Thyroid gland (tissue), 4 donors: ENCODE measurements at regions not wholly inside any gene's neighbourhood (a gene's known extent, or its start where the extent isn't known, plus 50 kb on each side); places are given as distances from the start of the nearest gene placed in this dataset.

Experiments used
- POLR2A ChIP-seq, 2 donors: fragments of 450-650 bp; IDR thresholded peaks; one replicate each; pipeline ENCODE4 v1.6.1; 2017; ENCODE audit warnings: antibody characterized with exemption in 2 of 2, mild to moderate bottlenecking in 2 of 2, moderate library complexity in 1 of 2
- TF ChIP-seq, protein P1 (sequence below), 6 experiments: fragments of 200-600 bp in 3 of 6; fragments of 450-650 bp in 3 of 6; sonication (generic) in 3 of 6; IDR thresholded peaks; one replicate each; pipeline ENCODE4 v1.5.1; 2016 to 2019; ENCODE audit warnings: antibody characterized with exemption in 6 of 6, mild to moderate bottlenecking in 2 of 6, inconsistent platforms in 1 of 6, moderate library complexity in 1 of 6

DNA sequence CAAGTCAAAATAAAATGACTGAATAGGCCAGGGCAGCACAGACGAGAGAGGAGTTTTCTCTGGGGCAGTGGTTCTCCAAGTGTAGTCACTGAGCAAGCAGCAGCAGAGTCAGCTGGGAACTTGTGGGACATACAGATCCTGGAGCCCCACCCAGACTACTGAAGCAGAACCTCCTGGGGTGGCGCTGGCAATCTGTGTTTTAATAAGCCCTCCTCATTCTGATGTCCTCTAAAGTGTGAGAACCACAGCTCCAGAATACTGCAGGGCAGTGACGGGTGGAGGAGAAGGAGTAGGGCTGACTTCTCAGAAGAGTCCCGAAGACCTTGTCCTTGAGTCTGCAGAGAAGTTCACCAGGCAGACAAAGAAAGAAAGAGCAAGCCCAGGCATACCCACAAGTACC, 251.3 kb upstream of the HES1 start:
- TF ChIP-seq, protein P1, sequence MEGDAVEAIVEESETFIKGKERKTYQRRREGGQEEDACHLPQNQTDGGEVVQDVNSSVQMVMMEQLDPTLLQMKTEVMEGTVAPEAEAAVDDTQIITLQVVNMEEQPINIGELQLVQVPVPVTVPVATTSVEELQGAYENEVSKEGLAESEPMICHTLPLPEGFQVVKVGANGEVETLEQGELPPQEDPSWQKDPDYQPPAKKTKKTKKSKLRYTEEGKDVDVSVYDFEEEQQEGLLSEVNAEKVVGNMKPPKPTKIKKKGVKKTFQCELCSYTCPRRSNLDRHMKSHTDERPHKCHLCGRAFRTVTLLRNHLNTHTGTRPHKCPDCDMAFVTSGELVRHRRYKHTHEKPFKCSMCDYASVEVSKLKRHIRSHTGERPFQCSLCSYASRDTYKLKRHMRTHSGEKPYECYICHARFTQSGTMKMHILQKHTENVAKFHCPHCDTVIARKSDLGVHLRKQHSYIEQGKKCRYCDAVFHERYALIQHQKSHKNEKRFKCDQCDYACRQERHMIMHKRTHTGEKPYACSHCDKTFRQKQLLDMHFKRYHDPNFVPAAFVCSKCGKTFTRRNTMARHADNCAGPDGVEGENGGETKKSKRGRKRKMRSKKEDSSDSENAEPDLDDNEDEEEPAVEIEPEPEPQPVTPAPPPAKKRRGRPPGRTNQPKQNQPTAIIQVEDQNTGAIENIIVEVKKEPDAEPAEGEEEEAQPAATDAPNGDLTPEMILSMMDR (IDR thresholded peaks at IDR 0.05): no peak
- TF ChIP-seq POLR2A (IDR thresholded peaks at IDR 0.05): peak in 1 of 2 donors; percentile 42
